22Rv1 (cell line): ENCODE measurements at regions not wholly inside any gene's neighbourhood (a gene's known extent, or its start where the extent isn't known, plus 50 kb on each side); places are given as distances from the start of the nearest gene placed in this dataset.

Experiments
- ZFX ChIP-seq: fragments of 450-650 bp; IDR thresholded peaks from 2 replicates; pipeline ENCODE4 v1.6.1; 2017; ENCODE audit warnings: antibody characterized with exemption, borderline replicate concordance
- TF ChIP-seq, protein P1 (sequence below): fragments of 450-650 bp; IDR thresholded peaks from 2 replicates; pipeline ENCODE4 v1.5.1; 2017; ENCODE audit warnings: mild to moderate bottlenecking

DNA sequence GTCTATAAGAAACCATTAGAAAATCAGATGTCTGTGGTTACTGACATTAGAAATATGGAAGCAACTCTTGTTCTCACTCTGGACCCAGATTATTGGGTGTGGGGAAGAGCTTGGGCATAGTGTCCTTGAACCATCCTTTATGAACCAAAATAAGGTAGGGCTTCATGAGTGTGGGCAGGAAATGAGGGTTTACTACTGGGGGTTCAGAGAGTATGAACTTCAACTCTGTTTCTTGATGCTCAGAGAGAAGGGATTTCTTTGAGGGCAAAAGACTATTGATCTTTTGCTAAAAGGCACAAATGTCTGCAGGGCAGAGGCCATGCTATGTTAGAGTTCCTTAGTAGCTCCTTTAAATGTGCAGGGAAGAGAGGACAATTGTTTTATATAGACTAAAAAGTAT, 183.3 kb upstream of the ATP2B1 start:
- TF ChIP-seq, protein P1, sequence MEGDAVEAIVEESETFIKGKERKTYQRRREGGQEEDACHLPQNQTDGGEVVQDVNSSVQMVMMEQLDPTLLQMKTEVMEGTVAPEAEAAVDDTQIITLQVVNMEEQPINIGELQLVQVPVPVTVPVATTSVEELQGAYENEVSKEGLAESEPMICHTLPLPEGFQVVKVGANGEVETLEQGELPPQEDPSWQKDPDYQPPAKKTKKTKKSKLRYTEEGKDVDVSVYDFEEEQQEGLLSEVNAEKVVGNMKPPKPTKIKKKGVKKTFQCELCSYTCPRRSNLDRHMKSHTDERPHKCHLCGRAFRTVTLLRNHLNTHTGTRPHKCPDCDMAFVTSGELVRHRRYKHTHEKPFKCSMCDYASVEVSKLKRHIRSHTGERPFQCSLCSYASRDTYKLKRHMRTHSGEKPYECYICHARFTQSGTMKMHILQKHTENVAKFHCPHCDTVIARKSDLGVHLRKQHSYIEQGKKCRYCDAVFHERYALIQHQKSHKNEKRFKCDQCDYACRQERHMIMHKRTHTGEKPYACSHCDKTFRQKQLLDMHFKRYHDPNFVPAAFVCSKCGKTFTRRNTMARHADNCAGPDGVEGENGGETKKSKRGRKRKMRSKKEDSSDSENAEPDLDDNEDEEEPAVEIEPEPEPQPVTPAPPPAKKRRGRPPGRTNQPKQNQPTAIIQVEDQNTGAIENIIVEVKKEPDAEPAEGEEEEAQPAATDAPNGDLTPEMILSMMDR: no peak
- no peak for TF ChIP-seq ZFX
